OCI-LY3 (cell line): ENCODE measurements at regions not wholly inside any gene's neighbourhood (a gene's known extent, or its start where the extent isn't known, plus 50 kb on each side); places are given as distances from the start of the nearest gene placed in this dataset.

ENCODE experiments used
- H2AFZ ChIP-seq: fragments of 200-600, 300-600 bp; shearing (Covaris generic); 2 replicates; pipeline ENCODE4 v1.6.0; 2014; ENCODE audit warnings: antibody characterized with exemption, low read depth, low read length
- H3K27ac ChIP-seq: fragments of 200-600, 300-600 bp; sonication (generic); 2 replicates; pipeline ENCODE4 v1.5.1; 2014; ENCODE audit warnings: mild to moderate bottlenecking, low read length, moderate library complexity, mixed read lengths
- H3K27me3 ChIP-seq: fragments of 200-600, 300-600 bp; sonication (generic); 2 replicates; pipeline ENCODE4 v1.6.1; 2014; ENCODE audit warnings: low read depth, low read length, mixed read lengths
- H3K36me3 ChIP-seq: fragments of 200-600, 300-600 bp; sonication (generic); replicated peaks from 2 replicates; pipeline ENCODE3; 2014; ENCODE audit warnings: low read depth, low read length, mixed read lengths
- H3K4me1 ChIP-seq: fragments of 300-600, 200-600 bp; sonication (generic); 2 replicates; pipeline ENCODE4 v1.6.1; 2014; ENCODE audit warnings: low read length, mixed read lengths
- H3K4me2 ChIP-seq: fragments of 200-600, 300-600 bp; sonication (generic); 2 replicates; pipeline ENCODE4 v1.6.1; 2014; ENCODE audit warnings: low read length, mixed read lengths
- H3K4me3 ChIP-seq: fragments of 300-600, 200-600 bp; sonication (generic); 2 replicates; pipeline ENCODE4 v1.5.1; 2014; ENCODE audit warnings: antibody characterized with exemption, mild to moderate bottlenecking, low read length, moderate library complexity
- H3K79me2 ChIP-seq: fragments of 300-600, 200-600 bp; shearing (Covaris generic); 2 replicates; pipeline ENCODE4 v1.6.1; 2014; ENCODE audit warnings: mild to moderate bottlenecking, low read length, mixed read lengths
- H3K9ac ChIP-seq: fragments of 300-600, 200-600 bp; shearing (Covaris generic); 2 replicates; pipeline ENCODE4 v1.6.0; 2014; ENCODE audit warnings: mild to moderate bottlenecking, low read length, moderate library complexity
- H3K9me3 ChIP-seq: fragments of 200-600, 300-600 bp; shearing (Covaris generic); 2 replicates; pipeline ENCODE4 v1.6.1; 2014; ENCODE audit warnings: low read length, mixed read lengths; ENCODE audit not compliant: insufficient read depth
- H4K20me1 ChIP-seq: fragments of 200-600, 300-600 bp; sonication (generic); 2 replicates; pipeline ENCODE4 v1.6.1; 2016; ENCODE audit warnings: low read length, mixed read lengths; ENCODE audit not compliant: insufficient read depth
- CTCF ChIP-seq: fragments of 200-600, 300-600 bp; sonication (generic); IDR thresholded peaks from 2 replicates; pipeline ENCODE4 v1.5.1; 2014; ENCODE audit warnings: antibody characterized with exemption, low read length, low read depth
- EZH2phosphoT487 ChIP-seq: fragments of 200-600 bp; shearing (Covaris generic); IDR thresholded peaks from 2 replicates; pipeline ENCODE4 v1.6.1; 2018; ENCODE audit warnings: antibody characterized with exemption, mixed run types, low read depth

- Histone ChIP-seq H3K27ac (no peak overlapping the region), H3K36me3 (no peaks in the 10 kb centered on the region), H3K4me3 (no peak overlapping the region), H3K27me3 (peaks cover 10% of the 10 kb centered on the region; the same call in 1 of the 2 replicates), H3K9me3 (no peaks in the 10 kb centered on the region), H3K4me2 (no peak overlapping the region), H3K9ac (no peak overlapping the region), H2AFZ (no peak overlapping the region), H3K4me1 (no peaks in the 10 kb centered on the region), H3K79me2 (no peaks in the 10 kb centered on the region), H4K20me1 (no peaks in the 10 kb centered on the region)
- TF ChIP-seq EZH2phosphoT487, result no peak
- TF ChIP-seq CTCF, result no peak
Measured at GRCh38 chr2:44869761-44870160, 71.7 kb upstream of the SIX3 start.

- H3K36me3 ChIP-seq, result no peaks in the 10 kb centered on the region
- H3K9ac ChIP-seq, result no peak overlapping the region
- no peaks in the 10 kb centered on the region for H4K20me1 ChIP-seq
- H3K27ac ChIP-seq, result no peak overlapping the region
- H2AFZ ChIP-seq, result no peak overlapping the region
- H3K79me2 ChIP-seq, result no peaks in the 10 kb centered on the region
- no peak overlapping the region for H3K4me3 ChIP-seq
- H3K4me2 ChIP-seq, result no peak overlapping the region
- H3K9me3 ChIP-seq, result 0 out of 2 replicates have a peak, but pooled peaks cover 4% of the 10 kb centered on the region
- H3K4me1 ChIP-seq, result no peaks in the 10 kb centered on the region
- H3K27me3 ChIP-seq, result 0 out of 2 replicates have a peak, but pooled peaks cover 9% of the 10 kb centered on the region
- TF ChIP-seq CTCF (no peak), EZH2phosphoT487 (no peak)
Measured at GRCh38 chr2:44877417-44877816, 64.1 kb upstream of the SIX3 start.

GRCh38 chr2:44879269-44880124, 62.0 kb upstream of the SIX3 start:
- TF ChIP-seq EZH2phosphoT487, result no peak
- no peak for TF ChIP-seq CTCF
- no peaks in the 10 kb centered on the region for H3K36me3 ChIP-seq
- no peak overlapping the region for H3K9ac ChIP-seq
- no peaks in the 10 kb centered on the region for H4K20me1 ChIP-seq
- H3K4me2 ChIP-seq, result no peak overlapping the region
- H3K4me3 ChIP-seq, result no peak overlapping the region
- no peaks in the 10 kb centered on the region for H3K79me2 ChIP-seq
- H2AFZ ChIP-seq, result no peak overlapping the region
- H3K27me3 ChIP-seq, result peaks cover 20% of the 10 kb centered on the region; the same call in 1 of the 2 replicates
- H3K27ac ChIP-seq, result no peak overlapping the region
- 0 out of 2 replicates have a peak, but pooled peaks cover 4% of the 10 kb centered on the region for H3K9me3 ChIP-seq
- H3K4me1 ChIP-seq, result no peaks in the 10 kb centered on the region

GRCh38 chr2:44880125-44880483, 61.4 kb upstream of the SIX3 start:
- Histone ChIP-seq H3K4me1 (no peaks in the 10 kb centered on the region), H3K36me3 (no peaks in the 10 kb centered on the region), H4K20me1 (no peaks in the 10 kb centered on the region), H3K27me3 (peaks cover 20% of the 10 kb centered on the region; the same call in 1 of the 2 replicates), H3K9me3 (0 out of 2 replicates have a peak, but pooled peaks cover 4% of the 10 kb centered on the region), H3K27ac (no peak overlapping the region), H3K79me2 (no peaks in the 10 kb centered on the region), H2AFZ (no peak overlapping the region), H3K4me2 (no peak overlapping the region), H3K4me3 (no peak overlapping the region), H3K9ac (no peak overlapping the region)
- TF ChIP-seq EZH2phosphoT487, result no peak
- no peak for TF ChIP-seq CTCF
